NCI-H1048 (cell line): ENCODE measurements at regions not wholly inside any gene's neighbourhood (a gene's known extent, or its start where the extent isn't known, plus 50 kb on each side); places are given as distances from the start of the nearest gene placed in this dataset.
"Not testable (repeated sequence)": the region's sequence is repeated elsewhere in the genome, so short reads cannot be mapped to it uniquely, and the experiment has no call there.

Source experiments
- DNase-seq: peaks from one replicate; lab custom pipeline; 2025; lab: John Stamatoyannopoulos, UW

DNA sequence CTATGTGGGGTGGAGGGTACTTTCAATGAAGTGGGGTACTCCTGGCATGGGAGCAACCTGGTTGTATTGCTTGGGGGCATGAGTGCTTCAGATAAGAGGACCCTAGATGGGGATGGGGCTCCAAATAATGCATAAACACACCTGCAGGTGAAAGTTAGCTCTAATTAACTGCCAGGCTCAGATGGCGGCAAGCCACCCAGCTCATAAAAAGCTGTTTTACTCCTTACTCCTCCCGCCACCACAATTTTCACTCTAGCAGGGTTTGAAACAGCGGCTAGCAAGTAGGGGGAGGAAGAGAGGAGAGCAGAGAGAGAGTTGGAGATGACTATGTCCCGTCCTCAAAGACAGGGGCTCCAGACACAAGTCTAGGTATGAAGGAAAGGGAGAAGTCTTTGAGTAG lies 117.7 kb upstream of the WSCD1 start:
- no peak for DNase-seq

DNA sequence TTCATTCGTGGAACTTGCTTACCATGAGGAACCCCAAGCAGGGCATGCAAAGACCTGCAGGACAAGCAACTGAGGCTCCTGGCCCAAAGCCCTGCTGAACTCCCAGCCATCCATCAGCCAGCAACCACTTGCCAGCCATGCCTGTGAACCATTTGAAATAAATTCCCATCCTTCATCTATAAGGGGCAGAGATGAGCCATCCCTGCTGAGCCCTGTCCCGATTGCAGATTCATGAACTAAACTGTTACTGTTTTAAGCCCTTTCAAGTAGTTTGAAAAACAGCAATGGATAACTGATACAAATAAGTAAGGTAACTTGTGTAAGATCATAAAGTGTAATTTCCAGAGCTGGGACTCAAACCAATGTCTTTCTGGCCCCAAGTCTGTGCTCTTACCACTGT lies 114.4 kb upstream of the WSCD1 start:
- no peak for DNase-seq

DNA sequence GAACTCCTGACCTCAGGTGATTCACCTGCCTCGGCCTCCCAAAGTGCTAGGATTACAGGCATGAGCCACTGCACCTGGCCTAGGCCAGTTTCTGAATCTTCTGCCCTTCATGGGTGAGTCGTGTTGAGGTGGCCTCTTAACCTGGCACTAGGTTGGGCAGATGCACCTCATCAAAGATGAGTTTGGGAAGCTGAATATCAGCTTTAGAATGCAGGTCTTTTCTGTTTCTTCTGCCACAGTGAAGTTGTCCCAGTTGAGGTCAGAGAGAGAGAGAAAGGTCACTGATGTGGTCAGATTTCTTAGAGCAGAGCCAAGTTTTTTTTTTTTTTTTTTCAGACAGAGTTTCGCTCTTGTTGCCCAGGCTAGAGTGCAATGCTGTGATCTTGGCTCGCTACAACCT lies 111.3 kb upstream of the WSCD1 start:
- no peak for DNase-seq

DNA sequence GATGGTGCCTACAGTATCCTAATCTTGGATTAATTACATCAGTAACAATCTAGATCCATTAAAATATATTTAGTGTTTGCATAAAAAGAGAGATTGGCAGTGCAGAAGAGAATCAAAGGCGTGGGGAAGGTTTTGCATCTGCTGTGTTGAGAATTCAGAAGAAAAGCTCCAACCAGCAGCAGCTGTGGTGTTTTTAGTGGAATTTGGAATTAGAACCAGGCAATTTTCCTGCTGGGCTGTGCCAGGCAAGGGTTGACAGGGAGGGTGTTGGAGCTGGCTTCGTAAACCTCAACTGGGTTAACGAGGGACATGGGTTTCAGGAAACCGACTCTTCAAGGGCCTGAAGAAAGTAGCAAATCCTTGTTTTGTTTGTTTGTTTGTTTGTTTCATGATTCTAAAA lies 107.8 kb upstream of the WSCD1 start:
- DNase-seq = no peak

DNA sequence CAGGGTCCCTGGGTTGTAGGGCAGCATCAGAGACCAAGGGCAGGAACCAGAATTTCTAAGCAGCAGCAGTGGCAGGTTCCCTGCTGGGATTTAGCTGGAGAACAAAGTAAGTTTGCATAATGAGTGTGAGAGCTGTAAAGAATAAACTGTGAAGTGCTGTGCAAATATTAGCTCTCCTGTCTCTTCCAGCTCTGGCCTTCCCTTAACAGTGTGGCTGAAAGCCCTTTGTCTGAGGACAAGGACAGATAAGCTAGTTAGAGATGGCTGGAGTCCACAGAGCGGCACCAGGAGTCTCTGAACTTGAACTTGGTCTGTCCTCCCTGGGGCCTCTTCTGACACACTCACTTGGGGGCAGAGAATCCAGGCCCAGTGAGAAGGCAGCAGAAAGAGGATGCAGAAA lies 98.2 kb upstream of the WSCD1 start:
- DNase-seq = no peak

DNA sequence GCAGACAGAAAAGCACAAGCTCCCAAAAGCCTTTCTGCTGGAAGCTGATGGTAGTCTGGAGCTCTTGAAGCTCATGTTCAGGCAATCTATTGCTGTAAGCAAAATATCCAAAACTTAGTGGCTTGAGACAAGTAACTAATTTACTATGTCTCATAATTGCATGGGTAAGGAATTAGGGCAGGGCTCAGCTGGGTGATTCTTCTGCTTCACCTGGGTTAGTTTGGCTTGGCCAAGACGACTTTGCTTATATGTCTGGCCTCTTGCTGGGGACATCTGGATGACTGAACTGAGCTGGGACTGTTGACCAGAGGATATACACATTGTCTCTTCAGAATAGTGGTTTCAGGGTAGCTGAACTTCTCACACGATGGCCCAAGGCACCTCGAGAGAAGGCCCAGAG lies 96.8 kb upstream of the WSCD1 start:
- no peak for DNase-seq

DNA sequence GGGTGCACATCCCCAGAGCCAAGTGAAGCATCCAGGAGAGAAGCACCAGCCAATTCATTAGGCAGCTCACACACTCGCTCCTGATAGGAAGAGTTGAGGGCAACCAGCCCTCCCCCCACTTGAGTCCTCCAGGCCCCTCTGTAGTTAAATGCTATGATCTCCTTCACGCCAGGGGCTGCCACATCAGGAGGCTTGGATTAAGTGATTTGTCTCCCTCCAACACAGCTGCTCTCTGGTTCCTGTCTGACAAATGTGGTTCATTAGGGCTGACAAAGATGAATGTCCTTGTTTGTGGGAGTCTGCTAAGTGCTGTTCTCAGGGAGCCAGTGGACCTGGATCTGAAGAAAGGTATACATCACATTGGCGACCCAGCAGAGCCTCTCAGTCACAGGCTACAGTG lies 94.5 kb upstream of the WSCD1 start:
- DNase-seq = no peak

DNA sequence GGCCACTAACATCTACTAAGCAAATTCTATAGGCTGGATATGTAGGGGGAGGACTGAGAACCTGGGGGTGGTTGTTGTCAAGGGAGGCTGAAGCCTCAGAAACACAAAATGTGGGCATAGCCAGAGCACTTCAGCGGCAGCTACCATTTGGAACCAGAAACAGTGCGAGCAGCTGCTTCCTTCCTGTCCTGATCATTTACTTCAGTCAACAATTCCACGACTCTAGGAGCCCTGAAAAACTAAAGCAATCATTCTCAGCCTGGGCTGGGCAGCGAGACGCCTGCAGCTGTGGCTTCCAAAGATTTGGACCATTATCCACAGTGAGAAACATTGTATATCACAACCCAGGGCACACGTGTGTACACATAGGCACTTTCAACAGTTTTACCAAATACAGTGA lies 93.9 kb upstream of the WSCD1 start:
- no peak for DNase-seq

DNA sequence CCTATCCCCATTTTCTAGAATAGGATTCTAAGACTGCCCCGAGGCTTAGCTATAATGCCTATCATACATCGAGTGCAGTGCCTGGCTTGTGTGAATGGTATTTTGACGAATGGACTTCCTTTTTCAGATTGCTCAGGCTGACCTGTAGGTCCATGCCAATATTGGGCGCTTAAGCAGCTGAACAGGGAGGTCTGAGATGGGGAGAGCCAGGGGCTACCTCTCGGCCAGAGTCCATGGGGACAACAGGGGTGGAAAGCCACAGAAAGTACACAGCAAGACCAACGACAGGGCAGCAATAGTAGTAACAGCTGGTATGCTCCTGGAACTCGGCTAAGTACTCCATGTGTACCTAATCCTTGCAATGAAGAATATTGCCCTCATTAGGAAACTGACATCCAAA lies 91.7 kb upstream of the WSCD1 start:
- DNase-seq = no peak

DNA sequence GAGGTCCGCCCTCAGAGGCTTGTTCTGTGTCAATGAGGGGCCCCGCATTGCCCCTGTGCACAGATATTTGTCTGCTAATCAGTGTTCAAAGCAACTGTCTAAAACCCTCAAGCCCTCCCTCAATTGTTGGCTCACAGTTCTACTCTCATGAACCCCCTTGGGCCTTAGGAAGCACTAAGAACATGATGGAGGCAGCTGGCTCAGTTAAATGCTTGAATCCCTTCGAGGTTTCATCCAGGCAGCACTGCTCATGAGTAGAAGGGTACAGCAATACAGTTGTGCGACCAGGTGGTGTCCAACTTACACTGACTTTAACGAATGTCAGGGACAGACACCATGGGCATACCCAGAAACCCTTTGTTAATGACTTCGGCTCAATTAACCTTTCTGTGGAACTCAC lies 89.2 kb upstream of the WSCD1 start:
- DNase-seq = no peak

DNA sequence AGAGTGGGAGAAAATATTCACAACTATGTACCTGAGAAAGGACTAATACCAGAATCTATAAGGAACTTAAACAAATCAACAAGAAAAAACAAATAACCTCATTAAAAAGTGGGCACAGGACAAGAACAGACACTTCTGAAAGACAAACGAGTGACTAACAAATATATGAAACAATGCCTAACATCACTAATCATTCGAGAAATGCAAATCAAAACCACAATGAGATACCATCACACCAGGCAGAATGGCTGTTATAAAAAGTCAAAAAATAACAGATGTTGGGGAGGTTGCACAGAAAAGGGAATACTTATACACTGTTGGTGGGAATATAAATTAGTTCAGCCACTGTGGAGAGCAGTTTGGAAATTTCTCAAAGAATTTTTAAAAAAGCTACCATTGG lies 83.5 kb upstream of the WSCD1 start:
- DNase-seq = no peak

DNA sequence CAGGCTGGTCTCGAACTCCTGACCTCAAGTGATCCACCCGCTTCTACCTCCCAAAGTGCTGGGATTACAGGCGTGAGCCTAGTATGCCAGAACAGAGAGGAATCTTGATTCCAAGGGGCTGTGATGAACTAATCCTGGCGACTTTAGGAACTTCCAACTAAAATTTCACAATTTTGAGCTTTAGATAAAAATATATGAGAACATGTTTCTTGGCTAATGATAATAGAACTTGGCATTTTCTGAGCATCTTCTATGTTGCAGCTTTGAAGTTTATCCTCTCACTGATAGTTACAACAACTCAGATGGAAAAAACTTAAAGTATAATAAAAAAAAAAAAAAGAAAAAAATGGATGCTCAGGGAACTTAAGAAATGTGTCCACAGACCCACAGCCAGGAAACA lies 69.8 kb upstream of the WSCD1 start:
- DNase-seq = no peak

DNA sequence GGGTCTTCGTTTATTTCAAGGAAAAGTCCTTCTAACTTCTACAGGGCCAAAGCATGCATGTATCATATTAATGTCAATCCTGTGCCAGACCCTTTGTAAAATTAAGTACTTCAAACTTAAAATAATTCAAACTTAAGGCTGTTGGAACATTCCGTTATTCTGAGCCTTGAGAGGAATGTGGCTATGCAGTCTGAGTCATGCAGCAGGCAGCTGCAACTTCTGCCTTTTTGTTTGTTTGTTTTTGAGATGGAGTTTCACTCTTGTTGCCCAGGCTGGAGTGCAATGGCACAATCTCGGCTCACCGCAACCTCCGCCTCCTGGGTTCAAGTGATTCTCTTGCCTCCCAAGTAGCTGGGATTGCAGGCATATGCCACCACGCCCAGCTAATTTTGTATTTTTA lies 67.0 kb upstream of the WSCD1 start:
- not testable (repeated sequence) for DNase-seq

DNA sequence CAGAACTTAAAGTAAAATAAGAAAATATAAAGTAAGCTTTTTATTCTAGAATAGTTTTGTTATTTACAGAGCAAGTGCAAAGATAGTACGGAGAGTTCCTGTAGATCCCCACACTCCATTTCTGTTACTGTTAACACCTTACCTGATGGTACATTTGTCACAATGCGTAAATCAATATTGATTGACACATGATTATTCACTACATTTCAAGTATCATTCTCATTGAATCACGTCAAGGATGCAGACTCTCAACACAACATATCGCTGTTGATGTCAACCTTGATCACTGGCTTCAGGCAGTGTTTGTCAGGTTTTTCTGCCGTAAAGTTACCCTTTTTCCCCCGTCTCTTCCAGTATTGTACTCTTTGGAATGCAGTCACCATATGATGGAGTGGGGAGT lies 64.2 kb upstream of the WSCD1 start:
- no peak for DNase-seq

DNA sequence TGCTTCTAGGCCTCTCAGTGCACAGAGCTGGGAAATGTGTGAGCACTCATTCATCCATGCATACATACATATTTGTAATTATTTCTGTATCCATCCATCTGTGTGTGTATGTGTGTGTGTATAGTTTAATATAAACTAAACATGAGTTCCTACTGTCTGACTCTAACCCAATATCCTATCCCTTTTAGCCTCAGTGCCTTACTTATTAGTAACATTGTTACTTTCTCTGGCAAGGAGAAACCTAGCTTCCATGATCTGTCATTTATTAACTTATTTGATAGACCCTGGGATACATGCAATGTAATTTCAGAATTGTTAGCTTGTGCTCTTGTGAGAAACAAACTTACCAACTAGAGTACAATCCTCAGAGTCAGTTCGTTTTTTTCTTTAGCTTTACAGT lies 59.0 kb upstream of the WSCD1 start:
- no peak for DNase-seq

DNA sequence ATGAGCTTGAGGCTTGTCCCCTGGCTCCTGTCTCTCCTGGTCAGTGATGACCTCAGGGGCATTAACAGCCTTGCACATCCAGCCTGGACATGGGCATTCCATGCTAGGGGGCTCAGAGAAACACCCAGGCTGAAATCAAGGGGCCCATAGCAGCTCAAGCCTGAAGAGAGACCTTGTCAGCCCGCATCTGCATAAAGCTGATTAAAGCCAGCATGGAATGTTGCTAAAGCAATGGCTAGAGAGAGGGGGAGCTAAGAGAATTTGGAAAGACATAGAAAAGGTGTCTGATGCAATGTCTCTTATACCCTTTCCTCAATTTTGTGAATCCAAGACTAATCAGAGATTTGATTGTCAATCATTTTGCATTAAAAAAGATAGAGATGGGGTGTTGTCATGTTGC lies 51.4 kb upstream of the WSCD1 start:
- no peak for DNase-seq

DNA sequence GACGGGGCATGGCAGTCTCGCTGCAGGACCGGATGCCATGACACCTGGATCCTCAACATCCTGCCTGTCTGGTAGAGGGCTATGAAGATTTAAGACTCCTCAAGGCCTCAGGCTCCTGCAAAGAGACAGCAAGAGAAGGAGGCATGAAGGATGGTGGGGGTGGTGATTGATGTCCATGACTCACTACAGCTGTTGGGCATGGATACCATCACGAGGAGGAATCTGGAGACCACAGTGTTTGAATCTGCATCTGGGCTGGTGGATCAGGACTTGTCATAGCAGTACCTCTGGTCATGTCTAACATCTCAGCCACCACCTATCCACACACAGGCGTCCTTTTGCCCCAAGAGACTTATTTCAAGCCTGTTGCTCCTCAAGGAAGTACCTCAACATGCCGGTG lies 50.2 kb upstream of the WSCD1 start:
- DNase-seq = no peak

DNA sequence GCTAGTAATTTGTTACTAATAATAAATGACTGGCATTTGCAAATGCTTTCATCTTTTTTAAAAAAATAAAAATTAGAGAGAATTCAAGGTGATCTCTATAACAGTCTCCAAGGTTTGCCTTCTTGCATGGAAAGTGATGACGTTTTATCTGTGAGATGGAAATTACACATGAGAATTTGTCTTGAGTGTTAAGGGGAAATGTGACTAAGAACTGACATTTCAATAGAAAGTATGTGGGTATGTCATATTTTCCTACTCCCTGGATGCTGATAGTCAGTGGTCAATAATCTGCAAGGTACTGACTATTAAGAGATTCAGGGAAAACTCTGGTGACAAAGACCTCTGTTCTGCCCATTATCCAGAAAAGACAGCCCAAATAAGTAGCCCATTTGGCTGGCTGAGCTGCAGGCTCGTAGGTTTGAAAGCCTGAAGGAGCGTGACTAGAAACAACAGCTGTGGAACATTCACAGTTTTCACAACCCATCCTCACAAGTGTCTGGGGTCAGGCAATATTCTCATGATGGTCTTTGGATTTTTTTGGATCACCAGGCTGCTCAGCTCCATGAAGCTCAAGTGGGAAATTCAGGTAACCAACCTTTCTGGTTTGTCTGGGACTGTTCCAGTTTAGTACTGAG lies 49.7 kb upstream of the WSCD1 start:
- no peak for DNase-seq
